AG09309 (cell line): ENCODE measurements at regions not wholly inside any gene's neighbourhood (a gene's known extent, or its start where the extent isn't known, plus 50 kb on each side); places are given as distances from the start of the nearest gene placed in this dataset.

Experiments
- DNase-seq: peaks from one replicate; pipeline ENCODE4 v3.0.0-alpha.2; 2010; ENCODE audit warnings: low read depth
- H3K4me3 ChIP-seq: 2 replicates; pipeline ENCODE4 v1.5.1; 2011; ENCODE audit warnings: mild to moderate bottlenecking, low read depth, low read length, moderate library complexity; ENCODE audit not compliant: control insufficient read depth
- CTCF ChIP-seq: IDR thresholded peaks from 2 replicates; pipeline ENCODE4 v1.5.1; 2011; ENCODE audit warnings: mild to moderate bottlenecking, low read depth, low read length, inconsistent platforms; ENCODE audit not compliant: insufficient read depth, control insufficient read depth; ENCODE audit errors: missing control alignments

GRCh38 chrX:149283853-149284252, 221.3 kb downstream of the IDS start:
- no peak overlapping the region for H3K4me3 ChIP-seq
- no peak for DNase-seq
- TF ChIP-seq CTCF, result no peak

GRCh38 chrX:149282909-149283308, 222.2 kb downstream of the IDS start:
- no peak for DNase-seq
- H3K4me3 ChIP-seq, result no peak overlapping the region
- no peak for TF ChIP-seq CTCF

- no peak for DNase-seq
- no peak overlapping the region for H3K4me3 ChIP-seq
These were observed 225.1 kb downstream of the IDS start for GRCh38 chrX:149280011-149280410.

GRCh38 chrX:149275836-149276235, 229.3 kb downstream of the IDS start:
- H3K4me3 ChIP-seq, result no peak overlapping the region
- TF ChIP-seq CTCF, result no peak
- no peak for DNase-seq

More at GRCh38 chrX:149280011-149280410, 225.1 kb downstream of the IDS start:
- TF ChIP-seq CTCF, result no peak

GRCh38 chrX:149274516-149275105, 230.5 kb downstream of the IDS start:
- TF ChIP-seq CTCF, result no peak
- DNase-seq, result no peak

GRCh38 chrX:149272690-149273463, 232.2 kb downstream of the IDS start:
- no peak overlapping the region for H3K4me3 ChIP-seq
- TF ChIP-seq CTCF, result no peak
- no peak for DNase-seq

More at GRCh38 chrX:149274516-149275105, 230.5 kb downstream of the IDS start:
- H3K4me3 ChIP-seq, result no peak overlapping the region
